HG03442 (cell line): ENCODE measurements at regions not wholly inside any gene's neighbourhood (a gene's known extent, or its start where the extent isn't known, plus 50 kb on each side); places are given as distances from the start of the nearest gene placed in this dataset.

ENCODE experiments used
- ATAC-seq: cut with Tn5 transposase; IDR thresholded peaks from one replicate; pipeline ENCODE4 v1.9.1; 2021; ENCODE audit warnings: mild to moderate bottlenecking, moderate library complexity; ENCODE audit not compliant: unreplicated experiment

DNA sequence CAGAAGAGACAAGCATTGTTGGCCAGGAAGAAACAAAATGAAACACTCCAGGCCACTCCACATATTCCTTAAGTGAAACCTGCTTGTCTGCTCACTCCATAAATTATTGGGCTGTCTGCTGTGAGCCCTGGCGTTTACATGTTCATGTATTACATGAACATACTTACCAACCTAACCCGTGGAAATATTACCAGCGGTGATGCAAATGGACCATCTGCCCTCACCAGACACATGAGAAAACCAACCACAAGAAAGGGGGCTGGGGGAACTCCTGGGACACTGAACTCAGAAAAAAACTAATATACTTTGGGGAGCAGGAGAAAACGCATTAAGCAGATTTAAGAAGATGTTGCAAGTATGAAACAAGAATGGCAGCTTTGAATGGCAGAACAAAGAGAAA, 731.2 kb upstream of the IGFBP3 start:
- no peak for ATAC-seq

DNA sequence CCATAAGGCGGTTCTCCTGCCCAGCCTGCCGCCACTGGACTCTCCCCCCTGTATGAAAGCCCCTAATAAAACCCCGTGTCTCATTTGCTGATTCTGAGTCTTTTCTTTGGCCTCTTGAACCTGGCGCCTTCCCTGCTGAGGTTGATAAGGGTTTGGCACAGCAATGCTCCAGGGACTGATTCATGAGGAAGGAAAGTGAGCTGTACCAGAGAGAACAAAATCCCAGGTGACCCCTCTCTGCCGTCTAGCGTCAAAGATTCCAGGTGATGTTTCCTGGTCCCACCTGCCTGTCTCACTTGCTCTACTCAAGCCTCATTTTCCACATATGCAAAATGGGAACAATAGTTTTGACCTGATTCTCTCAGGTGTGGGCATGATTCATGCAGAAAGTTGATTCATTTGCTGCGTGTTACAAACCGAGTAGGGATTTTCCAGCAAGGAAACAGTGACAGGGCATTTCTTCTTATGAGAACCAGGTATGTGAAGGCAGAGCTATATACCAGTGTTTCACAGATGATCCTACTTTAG, 730.6 kb upstream of the IGFBP3 start:
- no peak for ATAC-seq

DNA sequence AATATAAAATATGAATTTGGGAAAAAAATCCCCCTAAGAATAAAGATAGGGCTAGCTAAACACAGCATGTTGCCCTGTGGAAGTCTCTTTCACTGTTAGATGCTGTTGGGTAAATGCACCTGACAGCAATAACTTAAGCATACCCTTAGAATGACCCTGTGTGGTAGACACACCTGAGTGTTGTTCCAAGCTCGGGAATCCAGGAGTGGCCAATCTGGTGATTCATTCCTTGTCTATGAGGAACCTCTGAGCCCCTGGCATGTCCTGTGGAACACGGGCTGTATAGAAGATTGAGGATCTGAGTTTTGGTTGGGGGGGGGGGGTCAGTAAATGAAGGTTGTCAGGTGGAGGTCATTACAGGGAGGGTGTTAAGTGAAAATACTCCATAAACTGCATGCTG, 730.0 kb upstream of the IGFBP3 start:
- no peak for ATAC-seq

DNA sequence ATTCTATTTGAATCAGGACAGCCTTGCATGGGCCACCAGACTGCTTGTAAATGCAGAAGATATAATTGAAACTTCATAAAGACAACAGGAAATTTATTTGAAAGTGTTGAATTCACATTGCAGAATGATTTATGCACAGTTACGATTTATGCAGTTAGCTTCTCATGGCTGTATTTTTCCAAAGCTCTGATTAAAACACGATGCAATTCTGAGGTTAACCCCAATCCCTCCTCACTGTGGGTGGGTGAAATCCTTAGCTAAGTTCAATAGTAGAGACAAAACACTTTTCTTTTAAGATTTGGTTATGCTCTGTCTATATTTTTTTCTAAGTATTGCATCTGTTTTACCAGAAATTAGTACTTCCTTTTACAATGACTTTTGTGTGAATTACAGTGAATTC, 728.8 kb upstream of the IGFBP3 start:
- ATAC-seq, result no peak

DNA sequence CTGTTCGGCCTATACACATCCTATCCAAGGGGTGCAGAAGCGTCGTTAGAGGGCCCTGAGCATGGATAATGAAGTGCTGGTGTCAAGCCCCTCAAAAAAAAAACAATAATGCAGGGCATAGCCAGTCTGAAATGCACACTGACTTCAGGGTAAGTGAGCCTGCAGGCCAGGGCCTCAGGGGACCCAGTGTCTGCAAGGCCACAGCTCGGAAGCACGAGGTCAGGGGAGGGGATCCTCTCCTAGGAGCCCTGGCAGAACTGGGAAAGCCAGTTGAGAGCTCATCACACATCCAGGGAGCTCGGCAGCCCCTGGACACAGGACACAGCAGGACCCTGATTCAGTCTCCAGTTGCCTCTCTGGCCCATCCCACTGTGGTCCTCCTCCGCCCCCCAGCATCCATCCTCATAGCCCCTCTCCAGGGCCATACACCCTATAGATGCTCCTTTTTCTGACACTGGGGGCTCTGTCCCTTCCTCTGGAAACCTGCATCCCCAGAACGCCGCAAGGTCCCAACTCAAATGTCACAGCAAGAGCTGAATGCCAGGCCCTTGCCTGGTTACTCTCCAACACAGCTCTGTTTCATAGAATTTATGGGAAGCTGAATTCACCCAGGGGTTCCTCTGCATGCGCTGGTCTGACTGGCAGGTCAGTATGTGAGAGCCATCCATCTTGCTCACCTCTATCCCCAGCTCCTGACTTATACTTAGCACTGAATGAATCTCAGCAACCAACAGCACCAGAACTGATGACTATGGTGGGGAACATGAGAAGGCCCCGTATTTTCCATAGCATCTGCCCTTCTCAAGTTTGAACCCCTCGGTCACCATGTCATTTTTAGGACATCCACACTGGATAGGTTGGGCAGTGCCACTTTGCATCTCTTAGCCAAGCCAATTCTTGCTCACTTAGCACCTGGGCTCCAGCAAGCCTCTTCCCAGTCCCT, 717.0 kb upstream of the IGFBP3 start:
- no peak for ATAC-seq

DNA sequence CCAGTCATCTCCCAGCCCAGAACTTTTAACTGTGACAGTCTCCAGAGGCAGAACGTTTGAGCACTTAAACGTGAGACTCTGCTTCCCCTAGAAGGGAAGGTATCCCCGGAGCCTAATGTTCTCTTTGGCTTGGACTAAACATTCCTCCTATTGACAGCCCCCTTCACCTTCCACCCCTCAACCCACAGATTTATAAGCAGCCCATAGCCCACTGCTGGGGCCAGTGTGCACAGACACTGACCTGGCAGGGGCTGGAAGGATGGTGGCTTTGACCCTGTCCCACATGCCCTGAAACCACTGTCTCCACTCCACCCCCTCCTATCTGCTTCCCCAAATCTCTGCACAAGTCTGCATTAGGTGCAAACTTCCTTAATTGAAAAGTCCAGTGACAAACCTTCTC, 715.0 kb upstream of the IGFBP3 start:
- ATAC-seq, result no peak

DNA sequence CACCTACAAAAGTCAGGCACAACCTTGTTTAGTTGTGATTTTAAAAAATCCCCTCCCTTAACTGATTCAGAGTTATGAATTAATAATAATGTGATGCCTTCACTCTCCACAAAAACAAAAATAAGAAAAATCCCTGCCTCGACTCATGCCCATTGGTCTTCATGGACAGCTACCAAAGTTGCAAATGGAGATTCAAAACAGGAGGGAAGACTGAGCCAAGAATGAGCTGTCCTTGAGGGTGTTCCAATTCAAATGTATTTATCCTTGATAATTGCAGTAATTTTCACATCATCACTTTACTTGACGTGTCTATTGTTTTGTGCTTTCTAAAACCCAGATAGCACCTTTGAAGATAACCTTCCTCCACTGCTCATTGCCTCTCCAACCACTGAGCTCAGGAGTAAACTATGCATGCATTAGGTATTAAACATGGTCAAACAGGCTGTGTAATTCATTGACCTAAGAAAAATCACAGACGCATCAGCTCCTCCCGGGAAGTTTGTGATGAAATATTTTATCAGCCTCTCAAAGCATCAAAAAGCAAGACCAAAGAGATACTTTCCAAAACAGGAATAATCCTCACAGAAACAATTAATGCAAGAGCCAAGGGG, 712.7 kb upstream of the IGFBP3 start:
- ATAC-seq, result no peak

DNA sequence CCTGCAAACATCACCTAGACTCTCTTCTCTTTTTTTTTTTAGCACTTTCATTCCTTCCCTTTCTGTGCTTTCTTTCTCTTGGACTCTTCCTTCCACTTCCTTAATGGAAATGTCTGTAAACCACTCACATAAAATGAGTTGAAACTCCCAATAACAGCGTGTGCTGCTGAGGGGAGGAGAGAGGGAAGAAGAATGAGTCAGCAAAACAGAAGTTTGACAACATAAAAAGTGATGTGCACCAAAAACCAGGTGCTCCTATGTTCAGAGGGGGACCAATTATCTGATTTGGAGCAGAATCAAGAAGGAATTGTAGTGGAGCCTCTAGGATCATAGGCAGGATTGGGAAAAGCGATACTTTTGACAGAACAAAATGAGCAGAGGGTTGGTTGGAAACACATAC, 712.1 kb upstream of the IGFBP3 start:
- no peak for ATAC-seq

DNA sequence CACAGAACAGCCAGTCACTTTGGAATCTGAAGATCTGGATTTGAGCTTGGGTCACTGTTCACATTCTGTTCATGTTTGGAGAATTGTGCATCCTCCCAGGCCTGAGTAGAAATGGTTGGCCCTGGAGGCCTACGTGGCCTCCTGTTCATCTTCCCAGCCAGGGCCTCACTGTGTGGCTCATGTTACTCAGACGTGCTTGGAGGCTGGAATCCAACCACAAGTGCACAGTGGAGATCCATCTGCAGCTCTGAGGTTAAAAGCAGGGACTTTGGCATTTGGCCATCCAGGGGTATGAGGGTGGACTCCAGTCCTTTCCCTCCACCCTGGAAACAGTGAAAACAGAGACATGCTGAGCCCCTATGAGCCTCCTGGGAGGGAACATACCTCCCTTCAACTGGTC, 709.0 kb upstream of the IGFBP3 start:
- no peak for ATAC-seq

DNA sequence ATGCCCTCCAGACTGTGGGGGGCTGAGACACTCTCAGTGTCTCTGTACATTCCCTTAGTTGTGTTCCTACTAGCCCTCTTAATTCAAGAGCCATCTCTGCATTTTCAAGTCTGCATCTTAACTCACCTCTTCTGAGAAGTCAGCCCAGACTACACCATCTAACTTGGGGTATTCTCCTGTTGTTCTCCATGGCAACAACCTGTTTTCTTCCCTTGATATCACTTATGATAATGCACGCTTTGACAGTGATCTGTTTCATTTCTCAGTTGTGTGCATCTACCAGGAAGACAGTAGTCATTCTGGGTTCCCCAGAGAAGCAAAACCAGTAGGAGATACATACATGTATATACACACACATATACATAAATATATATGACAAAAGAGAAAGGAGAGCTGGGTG, 707.3 kb upstream of the IGFBP3 start:
- no peak for ATAC-seq

DNA sequence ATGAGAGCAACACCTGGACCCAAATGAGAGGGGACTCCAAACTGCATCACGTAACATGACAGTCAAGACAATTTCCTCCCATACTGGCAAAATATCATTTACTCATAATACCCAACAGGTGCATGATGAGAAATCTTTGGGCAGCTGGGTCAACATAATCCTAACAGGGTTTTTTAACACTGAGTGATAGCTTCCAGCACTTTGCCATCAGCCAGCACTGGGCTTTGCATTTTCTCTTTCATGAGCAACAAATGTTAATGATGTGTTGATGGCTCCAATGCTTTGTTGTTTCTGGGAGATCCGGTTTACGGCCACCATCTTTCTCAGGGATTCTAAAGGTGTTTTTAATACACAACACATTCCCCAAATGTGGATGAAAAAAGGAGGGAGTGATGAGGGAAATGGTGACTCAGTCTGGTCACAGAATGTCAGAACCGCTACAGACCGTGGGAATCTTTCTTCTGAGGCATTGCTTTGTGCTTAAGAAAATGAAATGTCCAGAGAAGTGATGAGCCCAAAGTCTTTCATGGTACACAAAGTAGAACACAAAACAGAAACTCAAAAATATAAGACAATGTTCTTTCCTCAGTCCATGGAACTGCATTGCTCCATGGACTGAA, 705.7 kb upstream of the IGFBP3 start:
- ATAC-seq, result no peak

DNA sequence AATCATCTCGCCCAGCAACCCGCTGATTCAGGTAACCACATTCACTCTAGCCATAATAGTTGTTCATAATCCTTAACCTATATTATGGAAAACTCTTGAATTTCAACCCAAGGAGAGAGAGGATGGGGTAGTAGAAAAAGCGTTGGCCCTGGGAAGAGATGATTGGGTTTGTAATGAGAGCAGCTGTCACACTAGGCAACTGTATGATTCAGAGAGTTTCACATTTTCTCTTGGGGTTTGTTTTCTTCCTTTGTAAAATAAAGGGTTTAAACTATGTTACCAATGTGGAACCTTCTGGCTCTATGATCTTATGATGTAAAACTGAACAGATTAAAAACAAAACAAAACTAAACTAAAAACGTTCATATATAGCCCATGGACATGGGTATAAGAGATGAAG, 705.2 kb upstream of the IGFBP3 start:
- no peak for ATAC-seq

DNA sequence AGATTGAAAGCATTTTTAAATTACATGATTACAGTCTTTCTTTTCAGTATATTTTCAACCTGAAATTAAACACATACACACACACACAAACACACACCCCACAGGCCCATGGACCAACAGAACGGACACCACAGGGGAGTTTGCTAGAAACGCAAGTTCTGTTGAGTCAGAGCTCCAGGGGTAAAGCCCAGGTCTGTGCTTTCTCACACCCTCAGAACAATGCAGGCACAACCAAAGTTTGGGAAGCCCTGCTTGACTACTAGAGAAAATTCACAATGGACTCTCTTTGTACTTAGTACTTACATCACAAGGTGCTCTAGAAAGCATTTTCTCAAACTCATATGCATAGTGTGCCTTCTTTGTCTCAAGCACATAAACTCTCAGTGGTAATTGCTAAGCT, 704.0 kb upstream of the IGFBP3 start:
- no peak for ATAC-seq

DNA sequence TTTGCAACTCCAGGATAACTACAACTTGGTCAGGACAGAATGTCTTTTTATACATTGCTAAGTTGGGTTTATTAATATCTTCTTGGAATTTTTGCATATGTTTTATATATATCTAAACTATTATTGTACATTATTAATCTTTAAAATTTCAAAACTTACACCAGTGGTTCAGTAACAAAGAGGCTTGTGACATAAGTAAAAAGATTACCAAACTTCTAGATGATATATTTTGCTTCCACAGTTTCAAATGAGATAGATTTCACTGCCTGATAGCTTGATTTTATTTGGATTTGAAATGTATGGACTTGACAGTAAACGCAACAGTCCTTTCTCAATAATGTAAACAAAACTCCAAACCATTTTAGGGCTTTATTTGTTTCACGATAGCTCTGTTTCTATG, 701.2 kb upstream of the IGFBP3 start:
- no peak for ATAC-seq

DNA sequence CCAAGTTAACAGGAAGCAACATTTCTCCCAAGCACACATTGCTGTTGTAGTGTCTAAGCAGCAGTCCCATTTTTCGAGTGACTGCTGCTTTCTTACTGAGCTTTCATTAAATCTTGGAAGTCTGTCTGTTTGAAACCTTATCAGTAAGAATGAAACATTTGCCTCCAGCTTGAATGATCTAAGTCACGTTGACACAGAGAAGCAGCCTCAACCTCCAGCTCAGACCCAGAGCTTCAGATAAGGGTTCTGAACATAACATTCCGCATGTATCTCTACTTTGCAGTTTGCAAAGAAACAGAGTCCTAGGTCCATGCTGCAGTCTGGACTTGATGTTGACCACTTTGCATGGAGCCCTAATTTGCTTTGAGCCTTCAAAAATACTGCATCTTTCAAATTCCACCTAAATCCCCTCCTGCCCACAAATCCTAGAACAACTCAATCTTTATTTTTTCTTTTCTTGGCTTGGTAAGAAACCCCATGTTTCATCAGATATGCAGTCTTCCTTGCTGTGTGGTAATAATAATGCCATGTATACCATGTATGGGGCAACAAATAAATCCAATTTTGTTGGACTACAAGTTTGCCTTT, 698.7 kb upstream of the IGFBP3 start:
- ATAC-seq, result no peak

DNA sequence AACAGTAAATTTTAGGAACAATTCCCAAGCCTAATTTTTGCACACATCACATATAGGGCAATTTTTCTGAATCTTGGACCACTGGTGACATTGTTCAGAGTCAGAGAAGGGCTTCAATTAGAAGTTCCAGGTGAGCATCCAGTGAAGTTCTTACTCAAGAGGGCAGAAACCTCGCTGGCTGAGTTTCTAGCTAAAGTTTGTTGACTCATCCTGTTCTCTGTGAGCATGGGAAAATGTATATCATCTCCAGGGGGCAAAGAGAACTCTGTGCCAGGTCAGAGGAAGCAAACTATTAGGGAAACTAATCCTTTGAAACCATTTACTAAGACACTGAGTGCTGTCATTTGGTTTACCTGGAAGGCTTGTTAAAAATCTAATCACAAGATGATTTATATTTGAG, 695.6 kb upstream of the IGFBP3 start:
- ATAC-seq, result no peak

DNA sequence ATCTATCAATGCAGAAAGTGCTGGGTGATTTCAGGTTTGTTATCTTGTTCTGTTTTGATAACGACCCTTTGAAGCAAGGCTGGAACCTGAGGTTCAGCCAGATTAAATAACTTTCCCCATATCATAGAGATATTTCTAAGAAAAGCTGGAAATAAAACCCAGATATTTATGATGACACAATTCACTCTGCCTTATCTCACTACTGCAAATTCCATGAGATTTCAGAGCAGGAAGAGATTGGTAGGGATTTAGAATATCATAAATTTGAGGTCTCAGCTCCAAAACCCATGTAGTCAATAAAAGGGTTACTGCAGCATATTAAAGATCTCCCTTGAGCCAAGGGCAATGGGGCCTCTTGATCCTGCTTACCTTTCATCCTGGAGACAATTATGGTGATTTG, 692.5 kb upstream of the IGFBP3 start:
- ATAC-seq, result no peak

DNA sequence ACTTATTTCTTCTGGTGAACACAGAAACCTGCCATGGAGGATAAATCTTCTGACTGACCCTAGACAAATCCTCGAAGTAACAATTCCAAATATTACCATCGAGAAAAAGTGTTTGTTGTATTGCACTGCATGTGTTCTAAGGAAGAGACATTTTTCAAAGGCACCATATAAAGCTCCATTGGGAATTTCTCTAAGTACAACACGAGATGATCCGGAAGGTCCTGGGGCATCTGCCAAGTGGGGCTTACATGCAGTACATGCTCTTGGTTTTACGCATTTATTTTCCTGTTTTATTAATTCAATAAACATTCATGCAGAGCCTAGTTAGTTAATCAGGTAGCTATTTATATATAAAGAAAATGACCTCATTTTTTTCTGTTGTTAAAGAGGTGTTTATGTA, 692.0 kb upstream of the IGFBP3 start:
- no peak for ATAC-seq

DNA sequence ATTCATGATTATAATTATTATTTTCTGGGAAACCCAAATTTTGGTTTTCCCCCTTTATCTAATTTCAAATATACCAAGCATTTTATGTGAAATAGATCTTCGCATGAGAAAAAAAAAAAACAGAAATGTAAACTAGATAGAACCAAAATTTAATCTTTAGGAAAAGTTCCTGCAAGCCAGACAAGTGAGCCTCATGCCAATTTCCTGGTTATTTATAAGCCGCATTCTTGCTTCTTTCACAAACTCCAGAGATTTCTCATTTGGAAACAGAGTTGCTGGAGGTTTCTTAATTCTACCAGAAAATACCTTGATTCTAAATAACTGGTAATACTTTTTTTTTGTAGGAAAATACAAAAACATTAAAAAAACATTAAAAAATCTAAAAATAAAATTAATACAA, 690.4 kb upstream of the IGFBP3 start:
- ATAC-seq, result no peak

DNA sequence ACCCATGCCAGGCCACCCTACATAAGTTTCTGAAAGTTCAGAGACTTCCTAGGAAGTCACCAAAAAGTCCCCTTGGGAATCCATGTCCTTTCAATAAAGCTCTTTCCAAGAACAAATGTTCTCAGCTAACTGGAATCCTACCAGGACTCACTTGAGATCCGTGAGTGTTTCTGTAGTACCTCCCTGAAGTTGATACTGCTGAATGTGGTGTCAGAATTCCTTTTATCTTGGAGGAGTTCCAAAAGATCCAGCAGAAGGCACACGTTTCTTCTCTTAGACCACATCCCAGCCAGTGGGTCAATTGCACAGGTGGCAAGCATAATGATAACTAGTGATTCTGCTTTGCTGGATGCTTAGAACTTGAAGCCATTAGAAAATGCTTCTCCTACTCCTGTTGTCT, 689.7 kb upstream of the IGFBP3 start:
- ATAC-seq, result no peak

DNA sequence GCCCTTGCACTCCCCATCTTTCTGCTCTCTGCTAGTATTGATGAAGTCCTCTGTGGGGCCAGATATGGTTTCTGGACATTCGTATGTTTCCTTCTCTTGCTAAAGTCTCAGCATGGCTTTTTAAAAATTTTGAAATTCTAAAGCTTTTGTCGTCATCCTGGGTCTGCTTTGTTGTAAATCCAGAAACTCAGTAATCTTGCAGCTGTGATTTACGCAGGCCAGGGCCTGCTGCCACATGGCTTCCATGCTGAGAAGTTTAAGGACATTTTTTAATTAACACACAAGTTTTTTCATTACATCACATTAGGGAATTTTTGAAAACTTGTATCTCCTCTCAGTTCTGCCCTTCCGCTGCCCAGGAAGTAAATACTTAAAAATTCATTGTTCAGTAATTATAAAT, 686.1 kb upstream of the IGFBP3 start:
- no peak for ATAC-seq

DNA sequence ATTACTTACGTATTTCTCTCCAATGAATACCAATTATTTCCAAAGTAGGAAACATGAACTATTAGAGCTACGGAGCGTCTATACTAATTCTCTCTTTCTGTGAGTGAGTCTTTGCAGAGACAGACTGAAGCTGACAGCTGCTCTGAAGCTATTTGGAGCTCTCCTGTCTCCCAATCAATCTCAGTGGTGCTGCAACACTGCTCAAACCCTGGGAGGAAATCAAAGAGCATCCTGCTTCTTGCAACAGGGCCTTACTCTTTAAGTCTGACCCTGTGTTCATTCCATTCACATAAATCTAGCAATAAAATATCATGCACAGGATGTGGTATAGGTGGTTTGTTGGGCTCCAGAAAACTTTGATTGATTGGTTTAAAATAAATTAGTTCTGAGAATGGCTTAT, 685.7 kb upstream of the IGFBP3 start:
- ATAC-seq, result no peak
